Gastroesophageal sphincter (tissue), 4 donors: ENCODE measurements at regions not wholly inside any gene's neighbourhood (a gene's known extent, or its start where the extent isn't known, plus 50 kb on each side); places are given as distances from the start of the nearest gene placed in this dataset.
"Not testable (repeated sequence)": the region's sequence is repeated elsewhere in the genome, so short reads cannot be mapped to it uniquely, and the experiment has no call there.

ENCODE experiments used
- ATAC-seq: fragments of 150-250 bp; one replicate; pipeline ENCODE4 v1.9.1; 2016; ENCODE audit warnings: mild to moderate bottlenecking, moderate library complexity
- H3K27ac ChIP-seq, 4 donors: fragments of 200-600 bp; sonication (generic) in 3 of 4; 1 replicate in 3 of 4; 2 replicates in 1 of 4; pipeline ENCODE4 v1.5.1; 2016 to 2019
- H3K27me3 ChIP-seq: fragments of 200-600 bp; sonication (generic); one replicate; pipeline ENCODE4 v1.5.1; 2019
- H3K36me3 ChIP-seq, 2 donors: fragments of 200-600 bp; sonication (generic); one replicate each; pipeline ENCODE4 v1.5.1; 2019; ENCODE audit warnings: control low read depth in 1 of 2
- H3K4me1 ChIP-seq, 3 donors: fragments of 200-600 bp; sonication (generic); 1 replicate in 2 of 3; 2 replicates in 1 of 3; pipeline ENCODE4 v1.5.1; 2016 to 2019; ENCODE audit warnings: control low read depth in 2 of 3
- H3K4me3 ChIP-seq, 2 donors: fragments of 200-600 bp; sonication (generic); one replicate each; pipeline ENCODE4 v1.5.1; 2019; ENCODE audit warnings: mild to moderate bottlenecking in 1 of 2, moderate library complexity in 1 of 2
- H3K9me3 ChIP-seq, 3 donors: fragments of 200-600 bp; sonication (generic); one replicate each; pipeline ENCODE4 v1.5.1; 2017 to 2019; ENCODE audit warnings: control low read depth in 2 of 3
- EP300 ChIP-seq: sonication (generic); formaldehyde crosslinking; IDR thresholded peaks from one replicate; pipeline ENCODE4 v1.6.1; 2017; ENCODE audit warnings: antibody characterized with exemption, mild to moderate bottlenecking
- POLR2A ChIP-seq, 2 donors: fragments of 450-650 bp; IDR thresholded peaks; one replicate each; pipeline ENCODE4 v1.6.1; 2017; ENCODE audit warnings: antibody characterized with exemption in 2 of 2, mild to moderate bottlenecking in 2 of 2, moderate library complexity in 1 of 2
- POLR2AphosphoS5 ChIP-seq: sonication (generic); formaldehyde crosslinking; IDR thresholded peaks from one replicate; pipeline ENCODE4 v1.6.1; 2017; ENCODE audit warnings: antibody characterized with exemption
- WGBS, 2 donors: methylation state at CpG; one replicate each; pipeline ENCODE4 v1.1.5; 2018; ENCODE audit warnings: low coverage in 1 of 2; 5-methylcytosine and 5-hydroxymethylcytosine counted together
- TF ChIP-seq, protein P1 (sequence below), 4 experiments: fragments of 200-600 bp in 2 of 4; fragments of 450-650 bp in 2 of 4; sonication (generic) in 1 of 4; IDR thresholded peaks; one replicate each; pipeline ENCODE4 v1.5.1; 2017 to 2019; ENCODE audit warnings: antibody characterized with exemption in 4 of 4, mild to moderate bottlenecking in 2 of 4, moderate library complexity in 2 of 4

DNA sequence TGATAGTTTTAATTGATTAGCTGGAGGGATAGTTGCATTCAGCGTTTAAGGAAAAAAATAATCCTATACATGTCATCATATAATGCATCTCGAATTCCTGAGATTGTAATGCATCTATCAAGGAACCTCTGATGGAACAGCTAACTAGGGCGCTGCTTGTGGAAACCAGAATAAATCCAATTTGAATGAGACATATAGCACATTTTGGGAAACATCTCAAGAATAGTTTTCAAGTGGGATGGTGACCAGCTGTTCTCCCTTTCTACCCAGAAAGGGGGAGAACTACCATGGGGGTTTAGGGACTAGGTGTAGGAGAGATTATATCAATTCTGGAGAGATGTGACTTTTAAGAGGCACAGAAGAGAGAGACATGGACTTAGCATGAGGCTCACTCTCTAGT lies 319.3 kb upstream of the BRINP1 start:
- no peak overlapping the region for H3K4me3 ChIP-seq
- no peak overlapping the region for H3K27ac ChIP-seq
- no peak for TF ChIP-seq POLR2AphosphoS5
- 62% methylated on average over 3 of the region's 3 CpGs for WGBS, 2 donors
- H3K9me3 ChIP-seq: no peaks in the 10 kb centered on the region
- no peaks in the 10 kb centered on the region for H3K36me3 ChIP-seq
- no peaks in the 10 kb centered on the region for H3K4me1 ChIP-seq
- H3K27me3 ChIP-seq: no peaks in the 10 kb centered on the region
- ATAC-seq: no peak

DNA sequence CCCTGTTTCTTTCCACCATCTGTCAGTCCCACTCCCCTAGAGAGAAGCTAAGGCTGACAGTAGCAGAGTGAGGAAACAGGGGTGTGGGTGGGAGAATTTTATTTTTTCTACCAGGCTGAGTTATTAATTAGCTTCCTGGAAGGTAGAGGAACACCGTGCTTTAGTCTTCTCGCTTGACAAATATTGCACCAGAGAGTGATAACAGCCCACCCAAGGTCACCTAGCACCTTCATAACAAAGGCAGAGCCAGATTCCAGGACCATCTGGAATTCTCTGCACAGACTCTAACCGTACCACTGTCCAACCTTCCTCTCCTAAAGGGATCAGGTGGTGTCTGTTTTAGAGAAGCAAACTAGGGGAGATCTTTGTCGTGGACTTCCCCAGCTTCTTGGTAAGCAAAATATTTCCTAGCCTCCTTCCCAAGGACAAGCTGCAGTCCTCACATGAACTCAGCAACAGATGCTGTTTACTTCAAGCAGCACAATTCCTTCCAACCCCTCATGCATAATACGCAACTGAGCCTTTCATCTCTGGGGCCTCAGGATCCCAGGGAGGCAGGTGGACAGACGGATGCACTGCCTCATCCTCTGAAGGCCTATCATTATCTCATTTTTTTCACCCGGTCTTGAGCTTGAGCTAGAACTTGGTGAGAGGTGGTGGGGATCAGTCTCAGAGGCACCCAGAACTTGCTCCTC lies 308.7 kb upstream of the BRINP1 start:
- ATAC-seq: no peak
- 53 to 65% methylated on average over 4 to 5 of the region's 7 CpGs for WGBS, 2 donors
- no peaks in the 10 kb centered on the region for H3K9me3 ChIP-seq
- H3K36me3 ChIP-seq: no peaks in the 10 kb centered on the region
- TF ChIP-seq POLR2A (IDR thresholded peaks at IDR 0.05) (no peak), POLR2AphosphoS5 (no peak), EP300 (no peak)
- TF ChIP-seq, protein P1, sequence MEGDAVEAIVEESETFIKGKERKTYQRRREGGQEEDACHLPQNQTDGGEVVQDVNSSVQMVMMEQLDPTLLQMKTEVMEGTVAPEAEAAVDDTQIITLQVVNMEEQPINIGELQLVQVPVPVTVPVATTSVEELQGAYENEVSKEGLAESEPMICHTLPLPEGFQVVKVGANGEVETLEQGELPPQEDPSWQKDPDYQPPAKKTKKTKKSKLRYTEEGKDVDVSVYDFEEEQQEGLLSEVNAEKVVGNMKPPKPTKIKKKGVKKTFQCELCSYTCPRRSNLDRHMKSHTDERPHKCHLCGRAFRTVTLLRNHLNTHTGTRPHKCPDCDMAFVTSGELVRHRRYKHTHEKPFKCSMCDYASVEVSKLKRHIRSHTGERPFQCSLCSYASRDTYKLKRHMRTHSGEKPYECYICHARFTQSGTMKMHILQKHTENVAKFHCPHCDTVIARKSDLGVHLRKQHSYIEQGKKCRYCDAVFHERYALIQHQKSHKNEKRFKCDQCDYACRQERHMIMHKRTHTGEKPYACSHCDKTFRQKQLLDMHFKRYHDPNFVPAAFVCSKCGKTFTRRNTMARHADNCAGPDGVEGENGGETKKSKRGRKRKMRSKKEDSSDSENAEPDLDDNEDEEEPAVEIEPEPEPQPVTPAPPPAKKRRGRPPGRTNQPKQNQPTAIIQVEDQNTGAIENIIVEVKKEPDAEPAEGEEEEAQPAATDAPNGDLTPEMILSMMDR (IDR thresholded peaks at IDR 0.05): no peak
- no peak overlapping the region for H3K27ac ChIP-seq
- no peaks in the 10 kb centered on the region for H3K27me3 ChIP-seq
- H3K4me3 ChIP-seq: no peak overlapping the region
- H3K4me1 ChIP-seq: no peaks in the 10 kb centered on the region

GRCh38 chr9:119675951-119676350 lies 306.7 kb upstream of the BRINP1 start:
- Histone ChIP-seq H3K4me3 (no peak overlapping the region), H3K27me3 (no peaks in the 10 kb centered on the region), H3K36me3 (no peaks in the 10 kb centered on the region), H3K9me3 (no peaks in the 10 kb centered on the region), H3K27ac (no peak overlapping the region), H3K4me1 (no peaks in the 10 kb centered on the region)
- WGBS, 2 donors: 38 to 41% methylated on average over 3 of the region's 3 CpGs
- ATAC-seq: no peak
- TF ChIP-seq EP300 (no peak), POLR2AphosphoS5 (no peak), POLR2A (IDR thresholded peaks at IDR 0.05) (no peak)
- TF ChIP-seq, protein P1 (IDR thresholded peaks at IDR 0.05): no peak

DNA sequence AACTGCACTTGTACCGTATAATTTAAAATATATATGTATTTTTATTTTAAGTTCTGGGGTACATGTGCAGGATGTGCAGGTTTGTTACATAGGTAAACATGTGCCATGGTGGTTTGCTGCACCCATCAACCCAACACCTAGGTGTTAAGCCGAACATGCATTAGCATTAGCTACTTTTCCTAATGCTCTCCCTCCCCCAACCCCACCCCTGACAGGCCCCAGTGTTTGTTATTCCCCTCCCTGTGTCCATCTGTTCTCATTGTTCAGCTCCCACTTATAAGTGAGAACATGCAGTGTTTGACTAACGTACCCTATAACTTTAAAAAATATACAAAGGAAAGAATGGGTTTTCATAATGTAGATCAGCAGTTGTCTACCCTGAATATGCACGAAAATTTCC lies 303.5 kb upstream of the BRINP1 start:
- ATAC-seq, H3K9me3 ChIP-seq, H3K27ac ChIP-seq, H3K36me3 ChIP-seq, H3K27me3 ChIP-seq, H3K4me3 ChIP-seq, H3K4me1 ChIP-seq: not testable (repeated sequence)
- WGBS, 2 donors: 52 to 63% methylated on average over 3 to 4 of the region's 4 CpGs

- Histone ChIP-seq H3K36me3 (no peaks in the 10 kb centered on the region), H3K27ac (no peak overlapping the region), H3K27me3 (no peaks in the 10 kb centered on the region), H3K4me3 (no peak overlapping the region), H3K9me3 (no peaks in the 10 kb centered on the region), H3K4me1 (no peaks in the 10 kb centered on the region)
- ATAC-seq: no peak
- TF ChIP-seq, protein P1 (IDR thresholded peaks at IDR 0.05): no peak
- no peak for TF ChIP-seq EP300
- no peak for TF ChIP-seq POLR2AphosphoS5
- TF ChIP-seq POLR2A (IDR thresholded peaks at IDR 0.05): no peak
- WGBS, 2 donors: 72 to 100% methylated on average over 1 to 2 of the region's 2 CpGs
Measured at GRCh38 chr9:119667916-119668315, 298.7 kb upstream of the BRINP1 start.

GRCh38 chr9:119667163-119667562 lies 297.9 kb upstream of the BRINP1 start:
- no peak for TF ChIP-seq POLR2AphosphoS5
- TF ChIP-seq, protein P1 (IDR thresholded peaks at IDR 0.05): no peak
- no peak for TF ChIP-seq POLR2A (IDR thresholded peaks at IDR 0.05)
- TF ChIP-seq EP300: no peak
- Histone ChIP-seq H3K27ac (no peak overlapping the region), H3K36me3 (no peaks in the 10 kb centered on the region), H3K9me3 (no peaks in the 10 kb centered on the region), H3K4me1 (no peaks in the 10 kb centered on the region), H3K27me3 (no peaks in the 10 kb centered on the region), H3K4me3 (no peak overlapping the region)
- no peak for ATAC-seq
- 73% methylated on average over 2 of the region's 2 CpGs; no CpG with 5 or more reads in 1 of the 2 donors for WGBS, 2 donors
